ENCODE measurements at regions not wholly inside any gene's neighbourhood (a gene's known extent, or its start where the extent isn't known, plus 50 kb on each side); places are given as distances from the start of the nearest gene placed in this dataset.
A peak's percentile ranks its signal among the peaks of the same experiment; 100 is the strongest.

- no peaks in the 10 kb centered on the region for H3K27me3 ChIP-seq (ENCODE audit: control insufficient read depth in 4 of 4, insufficient read depth in 4 of 4, low read length in 3 of 4)
- 36% methylated on average over 2 of the region's 2 CpGs for WGBS
- no peak overlapping the region for H3K27ac ChIP-seq (ENCODE audit: low read depth in 1 of 2, low read length in 2 of 2)
- TF ChIP-seq, protein P1, sequence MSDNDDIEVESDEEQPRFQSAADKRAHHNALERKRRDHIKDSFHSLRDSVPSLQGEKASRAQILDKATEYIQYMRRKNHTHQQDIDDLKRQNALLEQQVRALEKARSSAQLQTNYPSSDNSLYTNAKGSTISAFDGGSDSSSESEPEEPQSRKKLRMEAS (IDR thresholded peaks at IDR 0.05) = no peak
- TF ChIP-seq HNF4A (conservative IDR thresholded peaks at IDR 0.05) = peak in 1 of 2 donors; percentile 12
- no peak overlapping the region for H3K9ac ChIP-seq (ENCODE audit: low read depth in 1 of 2, low read length in 2 of 2)
- no peaks in the 10 kb centered on the region for H3K36me3 ChIP-seq (ENCODE audit: control insufficient read depth in 4 of 4, insufficient read depth in 3 of 4, low read depth in 1 of 4, low read length in 3 of 4)
- no peak for DNase-seq (ENCODE audit: low spot score)
- no peak overlapping the region for H3K4me3 ChIP-seq (ENCODE audit: low read depth in 1 of 3, low read length in 3 of 3)
- H3K4me1 ChIP-seq (ENCODE audit: control insufficient read depth in 4 of 4, insufficient read depth in 4 of 4, low read length in 3 of 4) = no peaks in the 10 kb centered on the region
- no peaks in the 10 kb centered on the region for H3K9me3 ChIP-seq (ENCODE audit: control insufficient read depth in 4 of 4, low read length in 3 of 4)
Measured at GRCh38 chr2:15028406-15028805, 395.9 kb downstream of the LRATD1 start.

- Histone ChIP-seq H3K9me3 (ENCODE audit: control insufficient read depth in 4 of 4, low read length in 3 of 4) (no peaks in the 10 kb centered on the region), H3K4me1 (ENCODE audit: control insufficient read depth in 4 of 4, insufficient read depth in 4 of 4, low read length in 3 of 4) (no peaks in the 10 kb centered on the region), H3K9ac (ENCODE audit: low read depth in 1 of 2, low read length in 2 of 2) (no peak overlapping the region), H3K27me3 (ENCODE audit: control insufficient read depth in 4 of 4, insufficient read depth in 4 of 4, low read length in 3 of 4) (no peaks in the 10 kb centered on the region), H3K4me3 (ENCODE audit: low read depth in 1 of 3, low read length in 3 of 3) (no peak overlapping the region), H3K36me3 (ENCODE audit: control insufficient read depth in 4 of 4, insufficient read depth in 3 of 4, low read depth in 1 of 4, low read length in 3 of 4) (no peaks in the 10 kb centered on the region), H3K27ac (ENCODE audit: low read depth in 1 of 2, low read length in 2 of 2) (no peak overlapping the region)
- TF ChIP-seq, protein P2, sequence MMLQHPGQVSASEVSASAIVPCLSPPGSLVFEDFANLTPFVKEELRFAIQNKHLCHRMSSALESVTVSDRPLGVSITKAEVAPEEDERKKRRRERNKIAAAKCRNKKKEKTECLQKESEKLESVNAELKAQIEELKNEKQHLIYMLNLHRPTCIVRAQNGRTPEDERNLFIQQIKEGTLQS (IDR thresholded peaks at IDR 0.05) = no peak
- TF ChIP-seq YY1 (IDR thresholded peaks at IDR 0.05) = no peak
- no peak for TF ChIP-seq TAF1 (conservative IDR thresholded peaks at IDR 0.05)
- TF ChIP-seq HNF4G (IDR thresholded peaks at IDR 0.05) = no peak
- TF ChIP-seq, protein P3, sequence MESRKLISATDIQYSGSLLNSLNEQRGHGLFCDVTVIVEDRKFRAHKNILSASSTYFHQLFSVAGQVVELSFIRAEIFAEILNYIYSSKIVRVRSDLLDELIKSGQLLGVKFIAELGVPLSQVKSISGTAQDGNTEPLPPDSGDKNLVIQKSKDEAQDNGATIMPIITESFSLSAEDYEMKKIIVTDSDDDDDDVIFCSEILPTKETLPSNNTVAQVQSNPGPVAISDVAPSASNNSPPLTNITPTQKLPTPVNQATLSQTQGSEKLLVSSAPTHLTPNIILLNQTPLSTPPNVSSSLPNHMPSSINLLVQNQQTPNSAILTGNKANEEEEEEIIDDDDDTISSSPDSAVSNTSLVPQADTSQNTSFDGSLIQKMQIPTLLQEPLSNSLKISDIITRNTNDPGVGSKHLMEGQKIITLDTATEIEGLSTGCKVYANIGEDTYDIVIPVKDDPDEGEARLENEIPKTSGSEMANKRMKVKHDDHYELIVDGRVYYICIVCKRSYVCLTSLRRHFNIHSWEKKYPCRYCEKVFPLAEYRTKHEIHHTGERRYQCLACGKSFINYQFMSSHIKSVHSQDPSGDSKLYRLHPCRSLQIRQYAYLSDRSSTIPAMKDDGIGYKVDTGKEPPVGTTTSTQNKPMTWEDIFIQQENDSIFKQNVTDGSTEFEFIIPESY (IDR thresholded peaks at IDR 0.05) = no peak
- TF ChIP-seq, protein P4, sequence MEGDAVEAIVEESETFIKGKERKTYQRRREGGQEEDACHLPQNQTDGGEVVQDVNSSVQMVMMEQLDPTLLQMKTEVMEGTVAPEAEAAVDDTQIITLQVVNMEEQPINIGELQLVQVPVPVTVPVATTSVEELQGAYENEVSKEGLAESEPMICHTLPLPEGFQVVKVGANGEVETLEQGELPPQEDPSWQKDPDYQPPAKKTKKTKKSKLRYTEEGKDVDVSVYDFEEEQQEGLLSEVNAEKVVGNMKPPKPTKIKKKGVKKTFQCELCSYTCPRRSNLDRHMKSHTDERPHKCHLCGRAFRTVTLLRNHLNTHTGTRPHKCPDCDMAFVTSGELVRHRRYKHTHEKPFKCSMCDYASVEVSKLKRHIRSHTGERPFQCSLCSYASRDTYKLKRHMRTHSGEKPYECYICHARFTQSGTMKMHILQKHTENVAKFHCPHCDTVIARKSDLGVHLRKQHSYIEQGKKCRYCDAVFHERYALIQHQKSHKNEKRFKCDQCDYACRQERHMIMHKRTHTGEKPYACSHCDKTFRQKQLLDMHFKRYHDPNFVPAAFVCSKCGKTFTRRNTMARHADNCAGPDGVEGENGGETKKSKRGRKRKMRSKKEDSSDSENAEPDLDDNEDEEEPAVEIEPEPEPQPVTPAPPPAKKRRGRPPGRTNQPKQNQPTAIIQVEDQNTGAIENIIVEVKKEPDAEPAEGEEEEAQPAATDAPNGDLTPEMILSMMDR (IDR thresholded peaks at IDR 0.05; ENCODE audit: low read depth, low read length, missing input control) = no peak
- TF ChIP-seq GABPA (IDR thresholded peaks at IDR 0.05 in 1 of 2, conservative IDR thresholded peaks at IDR 0.05 in 1 of 2) = no peak
- TF ChIP-seq FOXA1 (IDR thresholded peaks at IDR 0.05) = no peak
- no peak for TF ChIP-seq RAD21 (IDR thresholded peaks at IDR 0.05)
- no peak for TF ChIP-seq RXRA (IDR thresholded peaks at IDR 0.05)
- TF ChIP-seq JUND (IDR thresholded peaks at IDR 0.05) = no peak
- TF ChIP-seq SP1 (IDR thresholded peaks at IDR 0.05) = no peak
- TF ChIP-seq, protein P5, sequence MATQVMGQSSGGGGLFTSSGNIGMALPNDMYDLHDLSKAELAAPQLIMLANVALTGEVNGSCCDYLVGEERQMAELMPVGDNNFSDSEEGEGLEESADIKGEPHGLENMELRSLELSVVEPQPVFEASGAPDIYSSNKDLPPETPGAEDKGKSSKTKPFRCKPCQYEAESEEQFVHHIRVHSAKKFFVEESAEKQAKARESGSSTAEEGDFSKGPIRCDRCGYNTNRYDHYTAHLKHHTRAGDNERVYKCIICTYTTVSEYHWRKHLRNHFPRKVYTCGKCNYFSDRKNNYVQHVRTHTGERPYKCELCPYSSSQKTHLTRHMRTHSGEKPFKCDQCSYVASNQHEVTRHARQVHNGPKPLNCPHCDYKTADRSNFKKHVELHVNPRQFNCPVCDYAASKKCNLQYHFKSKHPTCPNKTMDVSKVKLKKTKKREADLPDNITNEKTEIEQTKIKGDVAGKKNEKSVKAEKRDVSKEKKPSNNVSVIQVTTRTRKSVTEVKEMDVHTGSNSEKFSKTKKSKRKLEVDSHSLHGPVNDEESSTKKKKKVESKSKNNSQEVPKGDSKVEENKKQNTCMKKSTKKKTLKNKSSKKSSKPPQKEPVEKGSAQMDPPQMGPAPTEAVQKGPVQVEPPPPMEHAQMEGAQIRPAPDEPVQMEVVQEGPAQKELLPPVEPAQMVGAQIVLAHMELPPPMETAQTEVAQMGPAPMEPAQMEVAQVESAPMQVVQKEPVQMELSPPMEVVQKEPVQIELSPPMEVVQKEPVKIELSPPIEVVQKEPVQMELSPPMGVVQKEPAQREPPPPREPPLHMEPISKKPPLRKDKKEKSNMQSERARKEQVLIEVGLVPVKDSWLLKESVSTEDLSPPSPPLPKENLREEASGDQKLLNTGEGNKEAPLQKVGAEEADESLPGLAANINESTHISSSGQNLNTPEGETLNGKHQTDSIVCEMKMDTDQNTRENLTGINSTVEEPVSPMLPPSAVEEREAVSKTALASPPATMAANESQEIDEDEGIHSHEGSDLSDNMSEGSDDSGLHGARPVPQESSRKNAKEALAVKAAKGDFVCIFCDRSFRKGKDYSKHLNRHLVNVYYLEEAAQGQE (IDR thresholded peaks at IDR 0.05) = no peak
- 70% methylated on average over 4 of the region's 4 CpGs for WGBS
- DNase-seq (ENCODE audit: low spot score) = no peak
Measured at GRCh38 chr2:15031745-15032240, 399.3 kb downstream of the LRATD1 start.

Measured in liver (tissue), 8 donors.